CD4-positive, alpha-beta T cell treated with Interferon gamma for 1 hour (primary cell): ENCODE measurements at regions not wholly inside any gene's neighbourhood (a gene's known extent, or its start where the extent isn't known, plus 50 kb on each side); places are given as distances from the start of the nearest gene placed in this dataset.
A peak's percentile ranks its signal among the peaks of the same experiment; 100 is the strongest.
"Not testable (repeated sequence)": the region's sequence is repeated elsewhere in the genome, so short reads cannot be mapped to it uniquely, and the experiment has no call there.

Source experiments
- DNase-seq: peaks from one replicate; pipeline ENCODE4 v3.0.0-alpha.2; 2020

- no peak for DNase-seq
Measured at GRCh38 chr6:16947375-16948015, 154.4 kb upstream of the STMND1 start.

- DNase-seq = no peak
Measured at GRCh38 chr6:16944596-16944995, 157.3 kb upstream of the STMND1 start.

GRCh38 chr6:16939839-16940238 is 162.0 kb upstream of the STMND1 start:
- DNase-seq = no peak

GRCh38 chr6:16939351-16939750 is 162.5 kb upstream of the STMND1 start:
- no peak for DNase-seq

- DNase-seq = no peak
Measured at GRCh38 chr6:16936893-16937292, 165.0 kb upstream of the STMND1 start.

- no peak for DNase-seq
Measured at GRCh38 chr6:16933961-16934360, 167.9 kb upstream of the STMND1 start.

- DNase-seq = no peak
Measured at GRCh38 chr6:16933532-16933931, 168.3 kb upstream of the STMND1 start.

GRCh38 chr6:16932920-16933319 is 168.9 kb upstream of the STMND1 start:
- DNase-seq = no peak

- DNase-seq = not testable (repeated sequence)
Measured at GRCh38 chr6:16931079-16931478, 169.8 kb upstream of the ATXN1 start.

- DNase-seq = no peak
Measured at GRCh38 chr6:16930432-16930831, 169.2 kb upstream of the ATXN1 start.

GRCh38 chr6:16929809-16930208 is 168.5 kb upstream of the ATXN1 start:
- DNase-seq = no peak

- DNase-seq = no peak
Measured at GRCh38 chr6:16928387-16928786, 167.1 kb upstream of the ATXN1 start.

- DNase-seq = no peak
Measured at GRCh38 chr6:16927205-16927604, 165.9 kb upstream of the ATXN1 start.

- DNase-seq = no peak
Measured at GRCh38 chr6:16925461-16925860, 164.2 kb upstream of the ATXN1 start.

- DNase-seq = no peak
Measured at GRCh38 chr6:16922282-16922681, 161.0 kb upstream of the ATXN1 start.

GRCh38 chr6:16921399-16922110 is 160.3 kb upstream of the ATXN1 start:
- no peak for DNase-seq

- DNase-seq = no peak
Measured at GRCh38 chr6:16918586-16918985, 157.3 kb upstream of the ATXN1 start.

GRCh38 chr6:16914184-16914583 is 152.9 kb upstream of the ATXN1 start:
- no peak for DNase-seq

- DNase-seq = no peak
Measured at GRCh38 chr6:16912756-16913155, 151.5 kb upstream of the ATXN1 start.

GRCh38 chr6:16911088-16911487 is 149.8 kb upstream of the ATXN1 start:
- DNase-seq = no peak

GRCh38 chr6:16909658-16910360 is 148.5 kb upstream of the ATXN1 start:
- DNase-seq = no peak

GRCh38 chr6:16907991-16908390 is 146.7 kb upstream of the ATXN1 start:
- DNase-seq = no peak

GRCh38 chr6:16904957-16905356 is 143.7 kb upstream of the ATXN1 start:
- DNase-seq = no peak

GRCh38 chr6:16903470-16903869 is 142.2 kb upstream of the ATXN1 start:
- peak; percentile 4 for DNase-seq
